Fibroblast of gingiva (primary cell): ENCODE measurements at regions not wholly inside any gene's neighbourhood (a gene's known extent, or its start where the extent isn't known, plus 50 kb on each side); places are given as distances from the start of the nearest gene placed in this dataset.

Source experiments
- DNase-seq: peaks from one replicate; pipeline ENCODE4 v3.0.0-alpha.2; 2011; ENCODE audit warnings: low read depth

DNA sequence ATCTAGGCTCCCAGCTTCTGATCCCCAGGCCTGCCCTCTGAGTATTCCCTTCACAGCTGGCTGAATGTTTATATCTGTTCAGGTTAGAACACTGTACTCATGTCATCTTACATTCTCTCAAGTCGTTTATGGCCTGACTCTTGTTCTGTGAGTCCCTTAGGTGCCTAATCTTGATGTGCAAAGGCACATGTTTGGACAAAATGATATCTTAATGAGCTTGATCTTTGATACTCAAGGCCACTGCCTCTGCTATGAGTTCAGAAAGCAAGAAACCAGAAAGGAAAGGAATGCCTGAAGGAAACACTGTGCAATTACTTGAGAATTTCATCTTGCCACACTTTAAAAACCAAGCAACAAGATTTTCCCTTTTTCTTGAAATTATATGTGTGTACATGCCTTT lies 391.8 kb upstream of the ZNF608 start:
- DNase-seq: no peak

DNA sequence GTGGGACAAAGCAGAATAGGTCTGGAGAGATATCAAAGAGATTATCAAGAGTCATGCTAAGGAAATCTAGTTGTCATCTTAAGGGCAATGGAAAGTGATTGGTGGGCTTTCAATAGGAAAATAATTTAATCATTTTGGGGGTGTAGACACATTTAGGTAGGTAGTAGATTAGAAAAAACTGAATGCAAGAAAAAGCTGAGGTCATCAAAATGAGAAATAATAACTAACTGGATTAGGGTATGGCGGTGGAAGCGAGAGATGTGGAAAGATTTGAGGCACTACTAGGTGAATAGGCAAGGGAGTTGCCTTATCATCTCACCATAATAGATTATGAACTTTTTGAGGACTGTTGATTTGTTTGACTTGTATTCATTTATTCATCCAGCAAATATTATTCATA lies 393.2 kb upstream of the ZNF608 start:
- DNase-seq: no peak

DNA sequence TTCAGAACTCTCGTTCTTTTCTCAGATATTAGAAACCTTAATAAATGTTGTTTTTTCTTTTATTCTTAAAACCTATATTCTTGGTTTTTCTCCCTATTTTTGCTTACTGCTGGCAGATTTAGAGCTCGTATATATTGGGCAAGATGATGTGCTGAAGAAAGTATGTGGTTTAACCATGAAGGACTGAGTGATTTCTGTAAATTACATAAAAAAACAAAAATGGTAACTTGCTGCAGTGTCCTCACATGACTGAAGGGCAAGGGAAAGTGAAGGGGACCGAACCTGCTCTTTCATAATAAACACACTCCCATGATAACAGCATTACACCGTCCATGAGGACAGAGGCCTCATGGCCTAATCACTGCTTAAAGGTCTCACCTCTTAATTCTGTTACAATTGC lies 393.8 kb upstream of the ZNF608 start:
- DNase-seq: peak; percentile 24

DNA sequence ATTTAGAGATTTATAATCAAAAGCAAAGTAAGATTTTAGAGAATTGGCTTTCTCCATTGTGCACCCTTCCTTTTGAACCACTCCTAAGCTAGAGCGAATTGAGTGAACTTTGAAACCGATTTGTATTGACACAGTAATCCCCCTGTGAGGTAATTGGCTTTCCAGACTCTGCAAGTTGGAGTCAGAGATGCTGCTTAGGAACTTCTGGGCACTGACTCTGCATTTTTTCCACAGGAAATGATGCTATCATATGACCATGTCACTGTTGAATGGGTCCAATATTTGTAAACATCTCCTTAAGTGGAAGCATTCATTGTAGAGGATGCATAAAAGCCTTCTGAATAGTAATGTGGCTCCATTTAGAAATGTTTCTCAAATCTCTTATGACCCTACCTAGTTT lies 394.4 kb upstream of the ZNF608 start:
- DNase-seq: peak; percentile 97

DNA sequence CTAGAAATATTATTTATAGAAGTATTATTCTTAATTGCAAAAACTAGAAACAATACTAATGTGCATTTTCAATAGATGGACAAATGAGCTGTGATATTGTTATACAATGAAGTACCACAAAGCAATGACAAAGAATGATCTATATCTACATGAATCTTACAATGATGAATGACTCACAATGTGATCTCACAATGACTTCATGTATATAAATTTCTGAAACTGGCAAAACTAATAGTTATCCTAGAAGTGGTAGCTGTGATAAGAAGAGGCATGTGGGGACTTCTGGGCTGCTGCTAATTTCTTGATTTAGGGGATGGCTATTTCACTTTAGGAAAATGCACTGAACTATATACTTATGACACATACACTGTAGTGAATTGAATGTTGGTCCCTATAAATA lies 396.0 kb upstream of the ZNF608 start:
- no peak for DNase-seq

DNA sequence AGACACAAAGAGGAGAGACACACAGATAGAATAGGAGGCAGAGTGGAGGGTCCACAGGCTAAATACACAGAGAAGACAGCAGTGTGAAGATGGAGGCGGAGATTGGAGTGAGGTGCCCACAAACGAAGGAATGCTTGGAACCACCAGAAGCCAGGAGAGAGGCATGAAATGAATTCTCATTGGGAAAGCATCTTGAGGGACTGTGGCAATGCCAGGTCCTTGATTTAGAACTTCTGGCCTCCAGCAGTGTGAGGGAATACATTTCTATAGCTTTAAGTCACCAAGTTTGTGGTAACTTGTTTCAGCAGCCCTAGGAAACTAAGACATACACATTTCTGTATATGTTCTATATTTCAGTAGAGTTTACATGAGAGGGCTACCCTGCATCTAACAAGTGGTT lies 396.6 kb upstream of the ZNF608 start:
- no peak for DNase-seq

DNA sequence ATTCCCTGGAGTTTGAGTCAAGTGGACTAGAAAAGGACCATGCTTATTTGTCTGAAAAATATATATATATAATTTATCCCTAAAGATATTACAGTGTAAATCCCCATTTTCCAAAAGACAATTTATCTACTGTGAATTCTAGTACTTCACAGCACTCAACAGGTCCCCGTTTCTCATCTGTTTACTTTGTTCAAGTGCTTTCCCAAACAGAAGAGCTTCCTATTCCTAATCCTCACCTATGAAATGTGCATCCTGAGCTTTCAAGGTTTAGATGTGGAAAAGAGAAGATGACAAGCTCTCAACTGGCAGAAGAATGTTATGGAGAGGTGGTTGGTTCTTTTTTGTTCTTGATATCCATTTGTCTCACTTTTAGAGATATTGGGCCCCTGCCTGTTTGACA lies 401.6 kb upstream of the ZNF608 start:
- no peak for DNase-seq

DNA sequence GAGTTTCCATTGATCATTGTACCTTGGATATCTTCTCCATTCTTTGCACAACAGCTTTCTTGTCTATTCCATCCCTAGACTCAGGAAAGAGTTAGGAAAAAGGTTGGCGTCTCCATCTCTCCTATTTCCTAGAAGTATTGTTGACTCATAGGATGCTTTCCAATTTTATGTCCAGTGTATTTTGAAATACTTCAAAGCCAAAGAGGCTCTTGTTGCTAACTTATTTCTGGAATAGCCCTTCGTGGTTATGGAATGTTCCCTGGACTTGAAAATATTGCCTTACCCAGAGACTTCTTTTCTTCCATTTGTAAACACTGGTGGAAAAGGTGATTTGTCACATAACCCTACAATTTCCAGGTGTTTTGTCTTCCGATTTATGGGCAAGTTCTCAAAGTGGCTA lies 402.3 kb upstream of the ZNF608 start:
- peak; percentile 63 for DNase-seq

DNA sequence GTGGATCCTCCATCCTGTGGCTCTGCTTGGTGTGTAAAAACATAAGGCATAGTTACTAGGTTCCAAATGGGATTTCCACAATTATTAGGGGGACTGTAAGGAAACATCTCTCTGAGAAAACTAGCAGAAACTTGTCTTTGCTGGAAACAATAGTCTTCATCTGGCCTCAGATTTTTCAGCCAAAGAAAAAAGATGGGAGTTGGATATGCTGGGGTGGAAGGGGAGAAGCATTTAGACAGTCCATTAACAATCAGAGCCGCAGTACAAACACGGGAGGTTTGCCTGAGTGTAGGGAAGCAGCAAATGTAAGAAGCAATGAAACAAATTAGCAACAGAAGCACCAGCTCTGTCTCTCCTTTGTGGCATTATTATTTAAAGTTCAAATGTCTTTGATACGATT lies 402.7 kb upstream of the ZNF608 start:
- DNase-seq: no peak

DNA sequence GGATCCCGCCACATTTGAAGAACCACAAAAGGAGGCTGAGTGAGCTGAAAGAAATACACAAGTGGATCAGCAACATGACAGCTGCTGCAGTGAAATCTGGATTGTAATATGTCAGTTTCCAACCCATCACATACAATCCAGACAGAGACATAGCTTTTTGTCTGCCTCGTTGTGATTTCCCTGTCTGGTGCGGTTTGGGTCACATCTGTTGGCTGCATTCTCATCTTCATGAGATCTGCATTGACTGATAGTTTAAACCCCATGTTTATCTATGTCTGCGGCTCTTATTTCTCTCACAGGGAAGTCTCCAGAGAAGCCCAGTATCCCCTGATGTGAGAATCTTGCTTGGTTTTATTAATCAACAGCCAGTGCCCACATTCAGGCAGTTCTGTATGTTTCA lies 403.1 kb upstream of the ZNF608 start:
- DNase-seq: no peak

DNA sequence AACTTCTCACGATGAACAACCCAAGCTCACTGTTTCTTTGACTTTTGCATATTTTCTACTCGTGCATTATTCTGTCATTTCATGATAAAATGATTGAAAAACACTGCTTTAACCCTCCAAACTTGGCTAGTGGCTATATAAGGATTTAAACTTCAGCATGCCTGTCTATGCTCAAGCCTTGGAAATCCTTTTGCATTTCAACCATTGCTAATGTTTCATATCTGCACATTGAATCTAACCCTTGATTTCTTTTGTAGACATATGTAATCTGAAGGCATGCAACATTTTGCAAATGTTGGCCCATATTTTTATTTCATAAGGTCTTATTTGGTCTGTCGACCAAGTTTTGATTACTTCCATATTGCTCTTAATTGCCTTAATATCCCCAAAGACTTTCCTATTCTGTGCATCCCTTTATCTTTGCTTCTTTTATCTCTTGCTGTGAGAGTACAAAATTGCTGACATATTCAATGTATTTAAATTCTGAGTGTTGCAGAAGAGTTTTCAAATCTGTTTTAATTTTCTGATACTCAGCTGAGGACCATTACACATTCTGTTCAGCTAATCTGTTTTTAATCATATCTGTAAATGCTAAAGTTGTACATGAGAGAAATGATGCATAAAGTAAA lies 403.7 kb upstream of the ZNF608 start:
- DNase-seq: peak; percentile 52

DNA sequence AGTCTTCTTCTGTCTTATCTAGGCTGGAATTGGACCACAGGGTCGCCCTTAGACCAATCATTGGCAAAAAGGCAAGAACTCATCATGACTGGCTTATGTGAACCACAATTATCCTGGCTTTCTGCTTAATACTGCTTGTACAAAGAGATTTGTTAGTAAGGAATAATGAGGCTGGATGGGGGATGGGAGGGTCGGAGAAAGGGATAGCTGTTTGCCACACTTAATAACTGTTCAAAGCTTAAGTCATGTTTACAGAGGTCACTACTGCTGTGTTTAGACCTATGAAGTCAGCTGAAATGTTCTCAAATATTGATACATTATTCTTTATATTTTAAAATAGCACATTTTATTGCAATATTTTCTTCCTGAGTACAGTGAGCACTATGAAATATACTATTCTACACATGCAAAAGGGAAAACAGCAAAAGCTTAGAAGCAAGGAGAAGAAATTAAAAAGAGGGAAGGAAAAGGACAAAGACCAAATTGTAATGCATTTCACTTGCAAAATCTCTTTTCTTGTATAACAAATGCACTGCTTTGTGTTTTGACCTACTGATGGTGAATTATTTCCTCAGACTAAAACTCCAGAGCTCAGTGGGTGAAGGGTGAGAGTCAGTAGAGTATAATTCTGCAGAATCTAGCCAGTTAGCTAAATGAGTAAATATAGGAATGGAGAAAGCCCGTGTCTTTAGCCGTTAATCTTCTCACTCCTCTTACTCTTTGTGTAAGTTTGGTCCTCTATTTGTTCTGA lies 404.9 kb upstream of the ZNF608 start:
- DNase-seq: no peak

DNA sequence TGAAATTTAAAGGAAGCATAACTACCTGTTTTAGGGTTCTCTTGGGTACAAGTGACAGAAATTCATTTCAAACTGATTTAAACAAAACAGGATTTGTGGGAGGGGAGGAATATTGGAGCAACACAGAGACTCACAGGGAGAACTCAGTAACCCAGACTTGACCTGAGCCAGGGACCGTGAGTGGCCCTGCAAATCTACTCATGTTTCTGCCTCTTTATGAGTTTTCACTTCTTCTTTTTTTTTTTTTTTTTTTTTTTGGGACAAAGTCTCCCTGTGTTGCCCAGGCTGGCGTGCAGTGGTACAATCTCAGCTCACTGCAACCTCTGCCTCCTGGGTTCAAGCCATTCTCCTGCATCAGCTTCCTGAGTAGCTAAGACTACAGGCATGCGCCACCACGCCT lies 405.6 kb upstream of the ZNF608 start:
- no peak for DNase-seq

DNA sequence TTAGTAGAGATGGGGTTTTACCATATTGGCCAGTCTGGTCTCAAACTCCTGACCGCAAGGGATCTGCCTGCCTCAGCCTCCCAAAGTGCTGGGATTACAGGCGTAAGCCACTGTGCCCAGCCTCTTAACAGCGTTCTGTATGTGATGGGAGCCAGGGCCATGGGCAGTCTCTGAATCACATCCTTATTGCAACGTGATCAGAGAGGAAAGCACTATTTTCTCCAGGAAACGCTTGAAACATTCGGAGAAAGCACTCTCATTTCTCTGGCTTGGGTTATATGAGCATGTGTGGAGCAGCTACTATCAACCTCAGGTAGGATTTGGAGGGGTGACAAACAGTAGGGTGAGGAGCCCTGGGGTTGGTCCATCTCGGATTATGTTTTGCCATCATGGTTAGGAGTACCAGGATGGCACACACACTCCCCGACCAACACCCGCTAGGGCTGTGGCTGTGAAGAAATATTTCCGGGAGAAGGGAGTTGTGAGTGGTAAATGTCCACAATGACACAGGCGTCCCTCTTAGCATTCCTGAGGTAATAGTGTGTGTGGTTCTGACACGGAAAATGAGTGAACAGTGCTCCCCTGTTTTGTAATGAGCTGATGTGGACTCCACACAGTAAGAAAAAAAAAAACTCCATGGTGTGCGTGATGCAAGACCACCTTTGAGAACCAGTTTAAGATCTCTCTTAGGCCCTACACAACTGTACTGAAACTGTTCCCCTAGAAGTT lies 406.2 kb upstream of the ZNF608 start:
- no peak for DNase-seq

DNA sequence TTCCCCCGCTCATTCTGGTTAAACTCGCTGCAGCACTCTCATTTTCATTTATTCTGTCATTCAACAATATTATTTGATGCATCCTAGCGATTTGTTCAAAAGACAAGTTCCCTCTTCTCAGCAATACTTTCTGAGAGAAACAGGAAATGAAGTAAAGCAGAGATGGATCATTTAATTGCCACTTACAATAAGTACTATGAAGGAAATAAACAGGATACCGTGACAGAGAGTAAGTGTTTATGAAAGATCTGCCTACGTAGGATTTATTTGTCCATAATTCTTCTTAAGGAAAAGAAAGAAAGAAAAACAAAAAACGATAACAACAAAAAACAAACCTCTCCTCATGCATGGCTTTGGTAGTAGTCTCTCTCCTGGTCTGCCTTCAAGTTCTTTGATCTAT lies 406.8 kb upstream of the ZNF608 start:
- no peak for DNase-seq

DNA sequence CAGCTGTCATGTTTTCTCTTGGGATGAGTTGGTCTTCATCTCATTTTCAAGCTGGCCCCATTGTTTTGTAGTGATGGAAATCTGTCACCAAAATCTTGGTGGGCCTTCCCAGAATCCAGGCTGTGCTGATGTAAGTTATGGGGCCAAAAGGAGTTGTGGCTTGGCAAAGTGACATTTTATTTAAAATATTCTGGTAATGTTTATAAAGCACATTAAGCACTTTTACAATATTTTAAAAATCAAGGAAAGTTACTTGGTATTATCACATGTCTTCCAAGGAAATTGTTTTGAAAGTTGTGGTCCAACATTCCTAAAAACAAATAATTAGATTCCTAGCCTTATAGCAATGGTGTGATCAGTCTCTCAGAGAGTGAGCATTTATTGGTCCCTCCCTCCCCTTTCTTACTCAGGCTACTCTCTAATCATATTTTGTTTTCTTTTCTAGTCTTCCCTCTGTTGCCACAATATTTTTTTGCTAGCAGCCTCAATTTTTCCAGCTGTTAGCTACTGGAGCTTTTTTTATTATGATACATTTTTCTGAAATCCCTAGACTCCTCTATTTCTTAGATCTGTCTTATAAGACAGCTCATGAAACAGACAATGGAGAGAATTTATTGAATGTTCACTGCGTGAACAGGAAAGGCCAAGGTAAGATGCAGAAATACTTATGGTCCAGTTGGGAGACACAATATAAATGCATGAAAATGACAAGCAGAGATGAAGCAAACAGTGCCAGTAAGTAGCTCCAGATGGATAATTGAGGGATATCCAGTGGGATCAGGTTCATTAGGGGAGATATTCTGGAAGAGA lies 408.1 kb upstream of the ZNF608 start:
- peak; percentile 81 for DNase-seq

DNA sequence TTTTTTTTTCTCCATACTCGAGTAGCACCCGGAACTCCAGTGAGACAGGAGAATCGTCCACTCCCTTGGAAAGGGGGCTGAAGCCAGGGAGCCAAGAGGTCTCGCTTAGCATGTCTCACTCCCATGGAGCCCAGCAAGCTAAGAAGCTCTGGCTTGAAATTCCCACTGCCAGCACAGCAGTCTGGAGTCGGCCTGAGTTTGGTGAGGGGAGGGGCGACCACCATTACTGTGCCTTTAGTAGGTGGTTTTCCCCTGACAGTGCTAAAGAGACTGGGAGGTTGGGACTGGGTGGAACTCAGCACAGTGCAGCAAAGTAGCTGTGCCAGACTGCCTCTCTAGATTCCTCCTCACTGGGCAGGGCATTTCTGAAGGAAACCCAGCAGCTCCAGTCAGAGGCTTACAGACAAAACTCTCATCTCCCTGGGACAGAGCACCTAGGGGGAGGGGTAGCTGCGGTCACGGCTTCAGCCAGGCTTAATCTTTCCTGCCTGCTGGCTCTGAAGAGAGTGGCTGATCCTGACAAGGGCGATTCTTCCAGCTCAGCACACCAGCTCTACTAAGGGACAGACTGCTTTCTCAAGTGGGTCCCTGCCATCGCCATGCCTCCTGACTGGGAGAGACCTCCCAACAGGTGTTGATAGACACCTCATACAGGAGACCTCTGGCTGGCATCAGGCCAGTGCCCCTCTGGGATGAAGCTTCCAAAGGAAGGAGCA lies 414.5 kb upstream of the ZNF608 start:
- no peak for DNase-seq

DNA sequence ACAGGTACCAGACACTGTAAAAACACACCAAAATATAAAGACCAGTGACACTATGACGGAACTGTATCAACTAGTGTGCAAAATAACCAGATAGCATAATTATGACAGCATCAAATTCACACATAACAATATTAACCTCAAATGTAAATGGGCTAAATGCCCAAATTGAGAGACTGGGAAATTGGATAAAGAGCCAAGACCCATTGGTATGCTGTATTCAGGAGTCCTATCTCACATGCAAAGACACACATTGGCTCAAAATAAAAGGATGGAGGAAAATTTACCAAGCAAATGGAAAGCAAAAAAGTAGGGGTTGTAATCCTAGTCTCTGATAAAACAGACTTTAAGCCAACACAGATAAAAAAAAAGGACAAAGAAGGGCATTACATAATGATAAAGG lies 416.3 kb upstream of the ZNF608 start:
- no peak for DNase-seq

DNA sequence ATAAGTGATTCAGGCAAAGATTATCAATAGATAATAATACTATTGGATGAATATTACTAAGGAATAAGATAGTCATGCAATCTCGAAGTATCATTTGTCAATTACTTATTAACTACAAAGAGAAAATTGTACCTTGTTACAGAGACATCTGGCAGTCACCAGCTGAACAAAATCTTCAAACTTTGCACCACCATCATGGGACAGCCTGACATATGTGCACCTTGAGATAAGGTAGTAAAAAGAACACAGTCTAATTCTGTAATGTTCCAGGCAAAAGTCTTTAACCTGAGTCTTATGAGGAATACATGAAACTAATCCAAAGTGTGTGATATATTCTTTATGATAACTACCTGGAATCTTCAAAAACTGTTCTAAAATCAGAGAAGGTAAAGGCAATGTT lies 423.0 kb upstream of the ZNF608 start:
- no peak for DNase-seq

DNA sequence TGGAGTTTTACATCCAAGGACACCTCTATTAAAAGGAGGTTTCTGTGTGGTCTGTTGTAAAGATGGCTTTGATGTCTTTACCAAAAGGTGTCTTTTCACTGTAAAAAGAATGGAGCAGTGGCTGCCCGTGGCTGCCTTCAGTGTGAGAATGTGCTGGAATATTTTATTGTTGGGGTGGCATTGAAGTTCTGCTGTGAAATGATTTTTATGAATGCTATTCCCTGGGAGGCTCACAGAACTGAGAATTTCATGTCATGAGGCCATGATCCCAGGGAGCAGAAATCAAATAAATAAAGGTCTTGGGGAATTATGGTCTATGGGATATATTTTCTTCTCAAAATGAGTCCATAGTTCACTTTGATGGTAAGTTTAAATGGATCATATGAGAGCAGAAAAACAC lies 425.2 kb upstream of the ZNF608 start:
- DNase-seq: no peak

DNA sequence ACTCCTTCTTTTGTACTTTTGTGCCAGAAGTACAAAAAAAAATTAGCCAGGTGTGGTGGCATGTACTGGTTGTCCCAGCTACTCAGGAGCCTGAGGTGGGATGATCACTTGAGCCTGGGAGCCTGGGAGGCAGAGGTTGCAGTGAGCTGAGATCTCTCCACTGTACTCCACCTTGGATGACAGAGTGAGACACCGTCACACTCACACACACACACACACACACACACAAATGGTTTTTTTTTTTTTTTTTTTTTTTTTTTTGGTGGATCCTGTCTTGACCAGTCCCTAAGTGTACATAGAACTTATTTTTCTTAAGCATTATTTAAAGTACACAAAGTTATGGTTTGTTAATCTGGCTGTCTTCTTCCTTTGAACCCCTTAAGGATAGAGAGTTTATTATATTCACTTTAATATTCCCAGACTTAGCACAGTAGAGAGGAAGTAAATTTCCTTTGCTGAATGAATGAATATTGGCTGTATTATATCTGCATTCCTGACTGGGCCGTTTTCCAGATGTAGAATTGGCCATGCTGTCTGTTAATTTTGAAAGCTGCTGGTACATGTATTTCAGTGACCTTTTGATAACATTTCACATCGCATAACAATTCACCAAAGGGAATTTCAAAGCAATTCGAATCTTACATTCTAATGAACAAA lies 429.0 kb upstream of the ZNF608 start:
- DNase-seq: no peak
